ENCODE measurements at regions not wholly inside any gene's neighbourhood (a gene's known extent, or its start where the extent isn't known, plus 50 kb on each side); places are given as distances from the start of the nearest gene placed in this dataset.

DNA sequence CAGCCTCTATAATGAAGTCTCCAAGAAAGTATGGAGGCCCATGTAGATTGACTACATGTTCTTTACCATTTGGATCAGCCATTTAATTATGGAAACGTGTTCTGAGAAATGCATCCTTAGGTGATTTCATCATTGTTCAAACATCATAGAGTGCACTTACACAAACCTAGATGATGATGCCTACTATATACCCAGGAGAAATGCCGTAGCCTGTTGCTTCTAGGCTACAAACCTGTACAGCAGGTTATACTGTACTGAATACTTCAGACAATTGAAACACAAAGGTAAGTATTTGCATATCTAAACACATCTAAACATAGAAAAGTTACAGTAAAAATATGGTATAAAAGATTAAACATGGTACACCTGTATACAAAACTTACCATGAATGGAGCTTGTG is 186.5 kb upstream of the FSTL5 start:
- no peak for TF ChIP-seq POLR2A (IDR thresholded peaks at IDR 0.05)
- TF ChIP-seq CTCF (IDR thresholded peaks at IDR 0.05), result no peak
